ENCODE measurements at regions not wholly inside any gene's neighbourhood (a gene's known extent, or its start where the extent isn't known, plus 50 kb on each side); places are given as distances from the start of the nearest gene placed in this dataset.

DNA sequence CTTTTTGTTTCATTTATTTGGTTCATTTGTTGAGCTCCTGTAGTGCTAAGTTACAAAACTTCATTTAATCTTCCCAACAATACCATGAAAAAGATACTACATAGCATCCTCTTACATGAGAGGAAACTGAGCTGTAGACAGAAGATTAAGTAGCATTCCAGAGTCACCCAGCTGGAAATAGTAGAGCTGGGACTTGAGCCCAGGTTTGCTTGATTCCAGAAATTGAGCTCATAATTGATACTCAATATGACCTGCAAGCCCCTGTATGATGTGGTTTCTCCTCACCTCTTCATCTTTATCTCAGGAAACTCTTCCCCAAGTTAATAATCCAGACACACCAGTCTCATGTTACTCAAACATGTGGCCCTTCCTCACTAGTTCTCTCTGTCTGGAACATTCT, 87.0 kb upstream of the DAAM1 start (continued):
- TF ChIP-seq HOXA5 (CRISPR knock-in tag; IDR thresholded peaks at IDR 0.05) (no peak), SP2 (CRISPR knock-in tag; IDR thresholded peaks at IDR 0.05) (no peak), JDP2 (CRISPR knock-in tag; IDR thresholded peaks at IDR 0.05; ENCODE audit: borderline replicate concordance) (no peak), ZNF253 (CRISPR knock-in tag; IDR thresholded peaks at IDR 0.05; ENCODE audit: borderline replicate concordance) (no peak)
- TF ChIP-seq, protein P1, sequence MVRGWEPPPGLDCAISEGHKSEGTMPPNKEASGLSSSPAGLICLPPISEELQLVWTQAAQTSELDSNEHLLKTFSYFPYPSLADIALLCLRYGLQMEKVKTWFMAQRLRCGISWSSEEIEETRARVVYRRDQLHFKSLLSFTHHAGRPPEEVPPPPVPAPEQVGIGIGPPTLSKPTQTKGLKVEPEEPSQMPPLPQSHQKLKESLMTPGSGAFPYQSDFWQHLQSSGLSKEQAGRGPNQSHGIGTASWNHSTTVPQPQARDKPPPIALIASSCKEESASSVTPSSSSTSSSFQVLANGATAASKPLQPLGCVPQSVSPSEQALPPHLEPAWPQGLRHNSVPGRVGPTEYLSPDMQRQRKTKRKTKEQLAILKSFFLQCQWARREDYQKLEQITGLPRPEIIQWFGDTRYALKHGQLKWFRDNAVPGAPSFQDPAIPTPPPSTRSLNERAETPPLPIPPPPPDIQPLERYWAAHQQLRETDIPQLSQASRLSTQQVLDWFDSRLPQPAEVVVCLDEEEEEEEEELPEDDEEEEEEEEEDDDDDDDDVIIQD (CRISPR knock-in tag; IDR thresholded peaks at IDR 0.05; ENCODE audit: low read depth): no peak
- TF ChIP-seq, protein P2, sequence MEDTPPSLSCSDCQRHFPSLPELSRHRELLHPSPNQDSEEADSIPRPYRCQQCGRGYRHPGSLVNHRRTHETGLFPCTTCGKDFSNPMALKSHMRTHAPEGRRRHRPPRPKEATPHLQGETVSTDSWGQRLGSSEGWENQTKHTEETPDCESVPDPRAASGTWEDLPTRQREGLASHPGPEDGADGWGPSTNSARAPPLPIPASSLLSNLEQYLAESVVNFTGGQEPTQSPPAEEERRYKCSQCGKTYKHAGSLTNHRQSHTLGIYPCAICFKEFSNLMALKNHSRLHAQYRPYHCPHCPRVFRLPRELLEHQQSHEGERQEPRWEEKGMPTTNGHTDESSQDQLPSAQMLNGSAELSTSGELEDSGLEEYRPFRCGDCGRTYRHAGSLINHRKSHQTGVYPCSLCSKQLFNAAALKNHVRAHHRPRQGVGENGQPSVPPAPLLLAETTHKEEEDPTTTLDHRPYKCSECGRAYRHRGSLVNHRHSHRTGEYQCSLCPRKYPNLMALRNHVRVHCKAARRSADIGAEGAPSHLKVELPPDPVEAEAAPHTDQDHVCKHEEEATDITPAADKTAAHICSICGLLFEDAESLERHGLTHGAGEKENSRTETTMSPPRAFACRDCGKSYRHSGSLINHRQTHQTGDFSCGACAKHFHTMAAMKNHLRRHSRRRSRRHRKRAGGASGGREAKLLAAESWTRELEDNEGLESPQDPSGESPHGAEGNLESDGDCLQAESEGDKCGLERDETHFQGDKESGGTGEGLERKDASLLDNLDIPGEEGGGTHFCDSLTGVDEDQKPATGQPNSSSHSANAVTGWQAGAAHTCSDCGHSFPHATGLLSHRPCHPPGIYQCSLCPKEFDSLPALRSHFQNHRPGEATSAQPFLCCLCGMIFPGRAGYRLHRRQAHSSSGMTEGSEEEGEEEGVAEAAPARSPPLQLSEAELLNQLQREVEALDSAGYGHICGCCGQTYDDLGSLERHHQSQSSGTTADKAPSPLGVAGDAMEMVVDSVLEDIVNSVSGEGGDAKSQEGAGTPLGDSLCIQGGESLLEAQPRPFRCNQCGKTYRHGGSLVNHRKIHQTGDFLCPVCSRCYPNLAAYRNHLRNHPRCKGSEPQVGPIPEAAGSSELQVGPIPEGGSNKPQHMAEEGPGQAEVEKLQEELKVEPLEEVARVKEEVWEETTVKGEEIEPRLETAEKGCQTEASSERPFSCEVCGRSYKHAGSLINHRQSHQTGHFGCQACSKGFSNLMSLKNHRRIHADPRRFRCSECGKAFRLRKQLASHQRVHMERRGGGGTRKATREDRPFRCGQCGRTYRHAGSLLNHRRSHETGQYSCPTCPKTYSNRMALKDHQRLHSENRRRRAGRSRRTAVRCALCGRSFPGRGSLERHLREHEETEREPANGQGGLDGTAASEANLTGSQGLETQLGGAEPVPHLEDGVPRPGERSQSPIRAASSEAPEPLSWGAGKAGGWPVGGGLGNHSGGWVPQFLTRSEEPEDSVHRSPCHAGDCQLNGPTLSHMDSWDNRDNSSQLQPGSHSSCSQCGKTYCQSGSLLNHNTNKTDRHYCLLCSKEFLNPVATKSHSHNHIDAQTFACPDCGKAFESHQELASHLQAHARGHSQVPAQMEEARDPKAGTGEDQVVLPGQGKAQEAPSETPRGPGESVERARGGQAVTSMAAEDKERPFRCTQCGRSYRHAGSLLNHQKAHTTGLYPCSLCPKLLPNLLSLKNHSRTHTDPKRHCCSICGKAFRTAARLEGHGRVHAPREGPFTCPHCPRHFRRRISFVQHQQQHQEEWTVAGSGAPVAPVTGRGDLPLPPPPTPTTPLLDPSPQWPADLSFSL (CRISPR knock-in tag; IDR thresholded peaks at IDR 0.05): no peak

Data from HepG2 (cell line).